Coronary artery (tissue), 2 donors: ENCODE measurements at regions not wholly inside any gene's neighbourhood (a gene's known extent, or its start where the extent isn't known, plus 50 kb on each side); places are given as distances from the start of the nearest gene placed in this dataset.
A peak's percentile ranks its signal among the peaks of the same experiment; 100 is the strongest.

Experiments
- DNase-seq: peaks from one replicate; pipeline ENCODE4 v3.0.0-alpha.2; 2017; ENCODE audit warnings: low spot score
- H3K27ac ChIP-seq, 2 donors: fragments of 200-600 bp; sonication (generic); one replicate each; pipeline ENCODE4 v1.5.1; 2016 to 2019
- H3K4me3 ChIP-seq: fragments of 200-600 bp; sonication (generic); 2 replicates; pipeline ENCODE4 v1.5.1; 2016; ENCODE audit warnings: mild to moderate bottlenecking, moderate library complexity
- CTCF ChIP-seq: fragments of 200-600 bp; sonication (generic); IDR thresholded peaks from one replicate; pipeline ENCODE4 v1.5.1; 2019; ENCODE audit warnings: antibody characterized with exemption

GRCh38 chr4:141530627-141531026, 105.8 kb upstream of the IL15 start:
- no peak for DNase-seq
- Histone ChIP-seq H3K4me3 (no peak overlapping the region), H3K27ac (no peak overlapping the region)
- no peak for TF ChIP-seq CTCF

DNA sequence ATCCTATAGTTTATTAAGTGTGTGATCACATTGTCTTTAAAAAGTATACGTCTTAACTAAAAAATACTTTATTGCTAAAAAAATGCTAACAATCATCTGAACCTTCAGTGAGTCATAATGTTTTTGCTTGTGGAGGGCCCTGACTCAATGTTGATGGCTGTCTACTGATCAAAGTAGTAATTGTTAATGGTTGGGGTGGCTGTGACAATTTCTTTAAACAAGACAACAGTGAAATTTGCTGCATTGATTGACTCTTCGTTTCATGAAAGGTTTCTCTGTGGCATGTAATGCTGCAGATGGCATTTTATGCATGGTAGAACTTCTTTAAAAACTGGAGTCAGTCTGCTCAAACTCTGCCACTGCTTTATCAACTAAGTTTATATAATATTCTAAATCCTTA, 101.4 kb upstream of the IL15 start:
- TF ChIP-seq CTCF, result no peak
- no peak for DNase-seq
- H3K27ac ChIP-seq, result no peak overlapping the region
- H3K4me3 ChIP-seq, result no peak overlapping the region

- TF ChIP-seq CTCF, result no peak
- Histone ChIP-seq H3K4me3 (no peak overlapping the region), H3K27ac (no peak overlapping the region)
- no peak for DNase-seq
These were observed 98.4 kb upstream of the IL15 start for GRCh38 chr4:141538001-141538400.

DNA sequence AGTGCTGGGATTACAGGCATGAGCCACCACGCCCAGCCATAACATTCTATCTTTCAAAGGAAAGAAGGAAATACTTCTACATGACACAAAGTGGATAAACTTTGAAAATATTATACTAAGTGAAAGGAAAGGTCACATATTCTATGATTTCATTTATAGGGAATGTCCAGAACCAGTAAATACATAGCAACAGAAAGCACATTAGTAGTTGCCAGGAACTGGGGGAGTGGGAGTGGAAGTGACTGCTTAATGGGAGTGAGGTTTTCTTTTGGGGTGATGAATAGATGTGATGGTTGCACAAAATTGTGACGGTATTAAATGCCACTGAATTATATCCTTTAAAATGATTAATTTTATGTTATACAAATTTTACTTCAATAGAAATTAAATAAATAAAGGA, 95.7 kb upstream of the IL15 start:
- DNase-seq, result no peak
- no peak overlapping the region for H3K4me3 ChIP-seq
- TF ChIP-seq CTCF, result no peak
- no peak overlapping the region for H3K27ac ChIP-seq

DNA sequence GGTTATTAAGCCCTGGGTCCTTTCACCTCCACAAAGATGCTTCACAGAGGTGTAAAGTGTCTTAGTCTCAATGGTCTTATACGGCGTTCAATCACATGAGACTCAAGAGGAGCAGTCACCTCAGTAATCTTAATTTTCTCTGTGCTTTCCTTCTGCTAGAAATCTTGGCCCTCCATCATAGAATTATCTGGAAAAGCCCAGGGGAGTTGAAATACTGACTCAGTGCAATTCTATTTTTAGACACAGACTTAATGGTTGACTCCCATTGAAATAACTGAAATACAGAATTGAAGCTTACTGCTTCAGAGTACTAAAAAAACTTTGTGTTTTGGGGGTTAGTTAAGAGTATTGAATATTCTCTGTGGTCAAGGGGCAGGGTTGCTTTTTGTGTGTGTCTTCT, 94.5 kb upstream of the IL15 start:
- DNase-seq, result no peak
- no peak overlapping the region for H3K4me3 ChIP-seq
- peak overlapping the region; percentile 42 to 60 for H3K27ac ChIP-seq
- no peak for TF ChIP-seq CTCF

- TF ChIP-seq CTCF, result no peak
These were observed 93.2 kb upstream of the IL15 start for GRCh38 chr4:141543176-141543575.

DNA sequence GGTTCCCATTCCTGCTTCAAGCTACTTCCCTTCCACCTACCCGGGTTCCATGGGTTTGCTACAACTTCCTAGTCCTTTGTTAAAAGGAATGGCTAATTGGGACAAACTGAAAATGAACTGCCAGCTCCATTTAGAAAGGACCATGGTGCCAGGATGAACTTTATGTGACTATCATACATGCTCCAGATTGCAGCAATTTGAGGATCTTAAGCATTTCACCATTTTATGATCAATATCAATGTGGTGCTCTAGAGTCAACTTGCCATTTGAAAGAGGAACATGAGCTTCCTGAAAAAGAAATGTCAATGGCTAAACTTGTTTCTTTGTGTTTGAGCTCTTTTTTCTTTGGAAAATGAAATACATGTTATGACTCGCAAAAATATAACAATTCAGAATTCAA, 92.7 kb upstream of the IL15 start:
- no peak for DNase-seq
- TF ChIP-seq CTCF, result no peak
- no peak overlapping the region for H3K27ac ChIP-seq
- no peak overlapping the region for H3K4me3 ChIP-seq

More at GRCh38 chr4:141543176-141543575, 93.2 kb upstream of the IL15 start:
- no peak for DNase-seq
- Histone ChIP-seq H3K4me3 (no peak overlapping the region), H3K27ac (no peak overlapping the region)
